B cell (primary cell): ENCODE measurements at regions not wholly inside any gene's neighbourhood (a gene's known extent, or its start where the extent isn't known, plus 50 kb on each side); places are given as distances from the start of the nearest gene placed in this dataset.

Experiments used
- ATAC-seq: fragments of 200-7000 bp; cut with Tn5 transposase; one replicate; pipeline ENCODE4 v1.10.0; 2021; ENCODE audit warnings: low read depth, mild to moderate bottlenecking, moderate number of reproducible peaks, moderate library complexity
- CTCF ChIA-PET: fragments of 350-600 bp; sonication (Branson Sonifier 250); formaldehyde crosslinking; loops from one replicate; lab custom pipeline; 2021; ENCODE audit warnings: antibody characterized with exemption, inconsistent platforms; lab: Charles Lee
- POLR2A ChIA-PET: fragments of 350-600 bp; sonication (Branson Sonifier 250); formaldehyde crosslinking; loops from one replicate; lab custom pipeline; 2021; ENCODE audit warnings: antibody characterized with exemption; lab: Charles Lee
- DNase-seq: peaks from one replicate; pipeline ENCODE4 v3.0.0; 2013
- H2AFZ ChIP-seq: 2 replicates; pipeline ENCODE4 v1.6.1; 2012; ENCODE audit warnings: mild to moderate bottlenecking, low read depth, low read length; ENCODE audit not compliant: insufficient read depth, poor library complexity, severe bottlenecking
- H3K27ac ChIP-seq, 2 donors: 1 replicate in 1 of 2; 2 replicates in 1 of 2; pipeline ENCODE4 v1.5.1; 2012 to 2013; ENCODE audit warnings: low read length in 2 of 2, mild to moderate bottlenecking in 2 of 2, moderate library complexity in 1 of 2
- H3K27me3 ChIP-seq, 4 experiments: fragments of 200-600 bp in 1 of 4; sonication (generic) in 1 of 4; replicated peaks in 1 of 4; 1 replicate in 2 of 4; 2 replicates in 2 of 4; pipeline versions ENCODE4 v1.6.1 to v1.7.0; 2013 to 2016; ENCODE audit warnings: low read length in 3 of 4, mild to moderate bottlenecking in 2 of 4, mixed read lengths in 1 of 4, moderate library complexity in 1 of 4; ENCODE audit not compliant: insufficient read depth in 4 of 4, control insufficient read depth in 3 of 4; ENCODE audit errors: control extremely low read depth in 1 of 4
- H3K36me3 ChIP-seq, 2 experiments: replicated peaks in 1 of 2; 1 replicate in 1 of 2; 2 replicates in 1 of 2; pipeline versions ENCODE4 v1.6.1 to v1.7.1; 2013; ENCODE audit warnings: low read length in 1 of 2; ENCODE audit not compliant: insufficient read depth in 2 of 2, control insufficient read depth in 1 of 2; ENCODE audit errors: control extremely low read depth in 1 of 2, extremely low read depth in 1 of 2
- H3K4me1 ChIP-seq, 2 donors: fragments of 200-600 bp in 1 of 2; sonication (generic) in 1 of 2; 1 replicate in 1 of 2; 2 replicates in 1 of 2; pipeline versions ENCODE4 v1.5.1 to v1.6.1; 2013 to 2017; ENCODE audit warnings: low read length in 2 of 2; ENCODE audit not compliant: control insufficient read depth in 2 of 2, insufficient read depth in 2 of 2
- H3K4me2 ChIP-seq: replicated peaks from 2 replicates; pipeline ENCODE3; 2012; ENCODE audit warnings: mild to moderate bottlenecking, low read depth, low read length; ENCODE audit not compliant: poor library complexity, severe bottlenecking
- H3K4me3 ChIP-seq, 5 experiments: fragments of 200-600 bp in 1 of 5; sonication (generic) in 1 of 5; 1 replicate in 3 of 5; 2 replicates in 2 of 5; pipeline versions ENCODE4 v1.5.1 to v1.7.0; 2011 to 2016; ENCODE audit warnings: low read length in 4 of 5, mild to moderate bottlenecking in 4 of 5, low read depth in 2 of 5, control low read depth in 1 of 5, moderate library complexity in 1 of 5; ENCODE audit not compliant: insufficient read depth in 1 of 5; ENCODE audit errors: control extremely low read depth in 1 of 5, extremely low read depth in 1 of 5
- H3K79me2 ChIP-seq: fragments of 200-600 bp; sonication (generic); one replicate; pipeline ENCODE4 v1.6.0; 2016; ENCODE audit warnings: low read length; ENCODE audit not compliant: control insufficient read depth, insufficient read depth
- H3K9ac ChIP-seq: fragments of 200-600 bp; sonication (generic); 2 replicates; pipeline ENCODE4 v1.6.1; 2017; ENCODE audit warnings: mild to moderate bottlenecking, low read length, moderate library complexity
- H3K9me3 ChIP-seq, 3 donors: one replicate each; pipeline versions ENCODE4 v1.6.1 to v1.7.1; 2013; ENCODE audit warnings: low read length in 2 of 3; ENCODE audit not compliant: control insufficient read depth in 2 of 3, insufficient read depth in 1 of 3; ENCODE audit errors: control extremely low read depth in 1 of 3
- H4K20me1 ChIP-seq: 2 replicates; pipeline ENCODE4 v1.6.0; 2012; ENCODE audit warnings: mild to moderate bottlenecking, low read length; ENCODE audit not compliant: insufficient read depth, control insufficient read depth, poor library complexity, severe bottlenecking
- H3K27ac Mint-ChIP-seq: one replicate; pipeline ENCODE4 v1.8.0; 2021; ENCODE audit warnings: mixed read lengths
- H3K27me3 Mint-ChIP-seq: one replicate; pipeline ENCODE4 v1.8.0; 2021; ENCODE audit warnings: mixed read lengths
- H3K4me1 Mint-ChIP-seq: one replicate; pipeline ENCODE4 v1.8.0; 2021; ENCODE audit warnings: mixed read lengths
- H3K4me3 Mint-ChIP-seq: one replicate; pipeline ENCODE4 v1.8.0; 2021; ENCODE audit warnings: mixed read lengths
- H3K9me3 Mint-ChIP-seq: one replicate; pipeline ENCODE4 v1.8.0; 2022; ENCODE audit warnings: mixed read lengths; ENCODE audit not compliant: insufficient read depth
- CTCF ChIP-seq: fragments of 200-600 bp; IDR thresholded peaks from one replicate; pipeline ENCODE4 v1.8.0; 2022; ENCODE audit warnings: antibody characterized with exemption, mild to moderate bottlenecking
- EZH2 ChIP-seq: IDR thresholded peaks from 2 replicates; pipeline ENCODE4 v1.6.1; 2012; ENCODE audit warnings: borderline replicate concordance, low read depth, mild to moderate bottlenecking, moderate library complexity, low read length; ENCODE audit not compliant: insufficient read depth, poor library complexity, severe bottlenecking
- WGBS: methylation state at CpG from one replicate; pipeline ENCODE4 v1.1.5; 2013; ENCODE audit warnings: missing lambda C conversion rate; ENCODE audit not compliant: insufficient coverage; 5-methylcytosine and 5-hydroxymethylcytosine counted together
- intact Hi-C: fragments of 100-400 bp; cut with micrococcal nuclease; formaldehyde crosslinking; loops from one replicate; pipeline ENCODE4 v1.10.0; 2022

GRCh38 chr6:8710668-8711431 lies 275.5 kb upstream of the SLC35B3 start:
- H3K4me1 ChIP-seq = no peaks in the 10 kb centered on the region
- TF ChIP-seq CTCF = no peak
- no peak for TF ChIP-seq EZH2
- no peaks in the 10 kb centered on the region for H3K9me3 ChIP-seq
- POLR2A ChIA-PET = no interaction called here
- ATAC-seq = no peak
- H3K4me3 Mint-ChIP-seq = no peak overlapping the region
- CTCF ChIA-PET = interaction anchor here (0.9 kb wide), 1 partner anchor 21 kb away, joined by 5 read pairs; no protein-coding TSS in a partner anchor
- H3K79me2 ChIP-seq = no peaks in the 10 kb centered on the region
- 94% methylated on average over 3 of the region's 5 CpGs for WGBS
- no peak overlapping the region for H3K4me2 ChIP-seq
- no peak overlapping the region for H3K27ac ChIP-seq
- no peak overlapping the region for H2AFZ ChIP-seq
- DNase-seq = no peak
- H3K9me3 Mint-ChIP-seq = no peaks in the 10 kb centered on the region
- intact Hi-C loops = no loop called here
- no peak overlapping the region for H3K4me3 ChIP-seq
- no peaks in the 10 kb centered on the region for H3K36me3 ChIP-seq
- no peaks in the 10 kb centered on the region for H3K27me3 Mint-ChIP-seq
- H3K27ac Mint-ChIP-seq = no peak overlapping the region
- no peaks in the 10 kb centered on the region for H3K27me3 ChIP-seq
- H3K4me1 Mint-ChIP-seq = no peaks in the 10 kb centered on the region
- H3K9ac ChIP-seq = no peak overlapping the region
- H4K20me1 ChIP-seq = no peaks in the 10 kb centered on the region

GRCh38 chr6:8707956-8708772 lies 272.8 kb upstream of the SLC35B3 start:
- ChIA-PET POLR2A (no interaction called here), CTCF (no interaction called here)
- no peaks in the 10 kb centered on the region for H3K27me3 Mint-ChIP-seq
- Histone ChIP-seq H3K79me2 (no peaks in the 10 kb centered on the region), H3K4me1 (no peaks in the 10 kb centered on the region), H3K4me2 (no peak overlapping the region), H3K27ac (no peak overlapping the region), H3K9ac (no peak overlapping the region), H3K36me3 (no peaks in the 10 kb centered on the region), H2AFZ (no peak overlapping the region), H4K20me1 (no peaks in the 10 kb centered on the region), H3K27me3 (no peaks in the 10 kb centered on the region), H3K9me3 (no peaks in the 10 kb centered on the region), H3K4me3 (no peak overlapping the region)
- intact Hi-C loops = no loop called here
- WGBS = 2% methylated on average over 5 of the region's 7 CpGs
- TF ChIP-seq EZH2 (no peak), CTCF (no peak)
- no peak for ATAC-seq
- no peaks in the 10 kb centered on the region for H3K4me1 Mint-ChIP-seq
- no peak for DNase-seq
- no peaks in the 10 kb centered on the region for H3K9me3 Mint-ChIP-seq
- H3K4me3 Mint-ChIP-seq = no peak overlapping the region
- H3K27ac Mint-ChIP-seq = no peak overlapping the region
